ENCODE measurements at regions not wholly inside any gene's neighbourhood (a gene's known extent, or its start where the extent isn't known, plus 50 kb on each side); places are given as distances from the start of the nearest gene placed in this dataset.
"Not testable (repeated sequence)": the region's sequence is repeated elsewhere in the genome, so short reads cannot be mapped to it uniquely, and the experiment has no call there.

DNA sequence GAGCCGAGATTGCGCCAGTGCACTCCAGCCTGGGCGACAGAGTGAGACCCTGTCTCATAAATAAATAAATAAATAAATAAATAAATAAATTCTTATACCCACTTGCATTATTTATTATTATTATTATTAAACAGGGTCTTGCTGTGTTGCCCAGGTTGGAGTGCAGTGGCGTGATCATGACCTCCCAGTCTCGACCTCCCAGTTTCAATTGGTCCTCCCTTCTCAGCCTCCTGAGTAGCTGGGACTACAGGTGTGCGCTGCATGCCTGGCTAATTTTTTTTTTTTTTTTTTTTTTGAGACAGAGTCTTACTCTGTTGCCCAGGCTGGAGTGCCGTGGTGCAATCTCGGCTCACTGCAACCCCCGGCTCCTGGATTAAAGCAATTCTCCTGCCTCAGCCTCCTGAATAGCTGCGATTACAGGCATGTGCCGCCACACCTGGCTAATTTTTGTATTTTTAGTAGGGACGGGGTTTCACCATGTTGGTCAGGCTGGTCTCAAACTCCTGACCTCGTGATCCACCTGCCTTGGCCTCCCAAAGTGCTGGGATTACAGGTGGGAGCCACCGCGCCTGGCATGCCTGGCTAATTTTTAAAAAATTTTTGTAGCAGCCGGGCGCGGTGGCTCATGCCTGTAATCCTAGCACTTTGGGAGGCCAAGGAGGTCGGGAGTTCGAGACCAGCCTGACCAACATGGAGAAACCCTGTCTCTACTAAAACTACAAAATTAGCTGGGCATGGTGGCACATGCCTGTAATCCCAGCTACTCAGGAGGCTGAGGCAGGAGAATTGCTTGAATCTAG, 150.2 kb downstream of the SEC14L1 start:
- DNase-seq = not testable (repeated sequence)

DNA sequence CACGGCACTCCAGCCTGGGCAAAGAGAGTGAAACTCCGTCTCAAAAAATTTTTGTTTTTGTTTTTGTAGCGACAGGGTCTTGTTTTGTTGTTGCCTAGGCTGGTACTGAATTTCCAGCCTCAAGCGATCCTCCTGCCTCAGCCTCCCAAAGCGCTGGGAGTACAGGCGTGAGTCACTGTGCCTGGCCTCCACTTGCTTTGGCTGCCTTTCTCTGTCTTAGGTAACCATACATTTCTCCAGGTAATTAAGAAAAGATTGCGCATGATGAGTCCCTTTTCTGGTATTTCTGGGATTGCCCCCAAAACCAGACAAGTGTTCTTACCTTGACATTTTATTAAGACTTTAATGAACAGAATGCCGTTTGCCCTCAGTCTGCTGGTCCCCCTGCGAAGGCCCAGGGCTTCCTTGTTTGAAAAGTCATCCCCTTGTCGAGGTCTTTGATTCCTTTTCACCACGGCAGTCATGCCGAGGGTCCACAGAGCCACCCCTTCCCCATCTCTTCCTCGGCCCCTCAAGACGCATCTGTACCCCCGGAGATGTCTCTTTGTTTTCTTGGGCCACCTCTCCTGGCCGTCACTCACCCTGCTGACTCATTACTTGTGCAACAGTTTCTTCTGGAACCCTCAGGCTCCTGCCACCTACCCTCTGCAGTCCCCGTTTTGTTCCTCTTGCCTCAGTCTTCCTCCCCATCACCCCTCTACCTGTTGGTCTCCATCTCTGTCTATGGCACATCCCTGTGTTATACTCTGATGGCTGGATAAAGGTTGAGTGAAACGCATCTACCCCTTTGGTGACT, 151.0 kb downstream of the SEC14L1 start:
- no peak for DNase-seq

GRCh38 chr17:77294761-77295160, 154.0 kb downstream of the SEC14L1 start:
- no peak for DNase-seq

GRCh38 chr17:77295241-77295853, 154.6 kb downstream of the SEC14L1 start:
- no peak for DNase-seq

DNA sequence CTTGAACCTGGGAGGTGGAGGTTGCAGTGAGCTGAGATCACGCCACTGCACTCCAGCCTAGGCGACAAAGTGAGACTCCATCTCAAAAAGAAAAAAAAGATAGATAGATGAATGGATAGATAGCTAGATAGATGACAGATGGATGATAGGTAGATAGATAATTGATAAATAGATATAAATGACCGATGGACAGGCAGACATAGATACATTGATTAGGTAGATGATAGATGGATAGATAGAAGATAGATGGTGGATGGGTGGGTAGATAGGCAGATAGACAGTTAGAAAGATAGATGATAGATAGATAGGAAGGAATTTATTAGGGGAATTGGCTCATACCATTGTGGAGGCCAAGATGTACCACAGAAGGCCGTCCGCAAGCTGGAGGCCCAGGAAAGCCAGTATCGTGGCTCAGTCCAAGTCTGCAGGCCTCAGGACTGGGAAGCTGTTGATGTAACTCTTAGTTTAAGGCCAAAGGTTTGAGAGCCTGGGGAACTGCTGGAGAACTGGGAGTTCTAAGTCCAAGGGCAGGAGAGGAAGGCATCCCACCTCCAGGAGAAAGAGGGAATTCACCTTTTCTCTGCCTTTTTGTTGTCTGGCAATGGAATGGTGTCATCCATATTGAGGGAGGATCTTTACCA, 156.1 kb downstream of the SEC14L1 start:
- DNase-seq = no peak

DNA sequence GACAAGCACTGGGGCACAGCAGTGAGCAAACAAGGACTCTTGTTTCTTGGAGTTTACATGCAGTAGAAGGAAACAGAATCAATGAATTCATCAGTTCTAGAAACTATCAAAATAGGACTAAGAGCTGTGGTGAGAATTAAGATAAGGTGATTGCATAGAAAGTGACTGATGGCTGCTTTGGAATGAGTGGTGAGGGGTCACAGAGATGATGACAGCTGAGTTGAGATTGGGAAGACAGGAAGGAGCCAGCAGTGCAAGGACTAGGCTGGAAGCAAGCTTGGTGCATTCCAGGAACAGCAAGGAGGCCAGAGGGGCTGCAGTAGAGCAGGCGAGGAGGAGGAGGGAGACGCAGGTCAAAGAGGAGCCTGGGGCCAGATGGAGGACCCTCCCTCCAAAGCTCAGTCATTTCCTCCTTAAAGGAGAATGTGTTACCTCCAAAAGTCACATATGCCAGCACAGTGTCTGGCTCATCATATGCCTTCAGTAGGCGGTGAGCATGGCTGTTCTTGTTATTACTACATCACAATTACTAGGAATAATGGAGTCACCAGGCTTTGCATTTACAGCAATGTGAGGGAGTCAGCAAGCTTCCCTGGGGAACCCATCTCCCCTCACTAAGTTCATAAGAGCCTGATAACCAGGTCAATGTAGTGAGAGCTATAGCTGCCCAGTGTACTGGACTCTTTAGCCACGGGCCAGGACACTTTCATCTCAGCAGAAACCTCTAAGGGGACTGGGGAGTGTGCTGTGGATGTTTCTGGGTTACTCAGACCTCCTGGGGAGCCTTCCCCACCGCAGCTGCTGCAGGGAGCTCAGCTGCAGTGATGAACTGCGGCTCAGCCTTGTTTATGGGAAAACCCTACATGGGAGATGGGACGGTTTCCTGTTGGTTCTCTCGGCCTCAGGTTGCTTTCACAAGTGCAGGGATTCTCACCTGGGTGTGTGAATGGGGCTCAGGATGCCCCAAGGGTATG, 157.2 kb downstream of the SEC14L1 start:
- DNase-seq = no peak

GRCh38 chr17:77298811-77299210, 158.0 kb downstream of the SEC14L1 start:
- no peak for DNase-seq

- DNase-seq = no peak
Measured at GRCh38 chr17:77299256-77300015, 158.7 kb downstream of the SEC14L1 start.

GRCh38 chr17:77300016-77300686, 159.4 kb downstream of the SEC14L1 start:
- DNase-seq = no peak

- DNase-seq = no peak
Measured at GRCh38 chr17:77301694-77302266, 161.0 kb downstream of the SEC14L1 start.

- no peak for DNase-seq
Measured at GRCh38 chr17:77302682-77303081, 161.9 kb downstream of the SEC14L1 start.

- DNase-seq = no peak
Measured at GRCh38 chr17:77303620-77304019, 162.9 kb downstream of the SEC14L1 start.

DNA sequence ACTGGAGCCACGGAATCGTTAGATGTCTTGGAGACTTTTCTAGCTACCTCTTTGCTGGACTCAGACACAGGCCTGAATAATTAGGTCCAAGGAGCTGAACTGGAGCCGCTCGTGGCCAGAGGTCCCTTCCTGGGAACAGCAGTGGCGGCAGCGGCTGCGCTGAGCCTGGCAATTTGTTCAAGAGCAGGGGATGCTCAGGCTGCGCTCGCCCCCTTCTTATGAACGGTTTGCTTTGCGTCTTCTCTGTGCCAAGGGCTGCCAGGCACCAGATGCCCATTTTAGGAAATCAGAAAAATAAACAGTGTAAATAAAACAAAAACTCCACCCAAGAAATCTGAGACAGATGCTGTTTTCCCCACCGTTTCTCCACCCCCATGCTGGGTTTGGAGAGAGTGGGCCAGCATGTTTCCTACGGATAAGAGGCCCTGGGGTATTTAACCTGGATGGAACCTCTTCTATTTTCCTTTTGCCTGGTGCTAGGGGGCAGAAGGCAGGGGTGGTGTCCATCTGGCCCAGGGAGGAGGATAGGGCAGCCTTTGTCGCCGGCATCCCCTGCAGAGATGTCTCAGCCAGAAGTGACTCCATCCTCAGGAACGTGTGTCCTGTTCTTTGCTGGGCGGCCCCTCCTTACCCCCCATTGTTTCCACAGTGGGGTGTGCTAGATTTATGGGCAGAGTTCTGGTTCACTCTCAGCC, 163.4 kb downstream of the SEC14L1 start:
- no peak for DNase-seq

DNA sequence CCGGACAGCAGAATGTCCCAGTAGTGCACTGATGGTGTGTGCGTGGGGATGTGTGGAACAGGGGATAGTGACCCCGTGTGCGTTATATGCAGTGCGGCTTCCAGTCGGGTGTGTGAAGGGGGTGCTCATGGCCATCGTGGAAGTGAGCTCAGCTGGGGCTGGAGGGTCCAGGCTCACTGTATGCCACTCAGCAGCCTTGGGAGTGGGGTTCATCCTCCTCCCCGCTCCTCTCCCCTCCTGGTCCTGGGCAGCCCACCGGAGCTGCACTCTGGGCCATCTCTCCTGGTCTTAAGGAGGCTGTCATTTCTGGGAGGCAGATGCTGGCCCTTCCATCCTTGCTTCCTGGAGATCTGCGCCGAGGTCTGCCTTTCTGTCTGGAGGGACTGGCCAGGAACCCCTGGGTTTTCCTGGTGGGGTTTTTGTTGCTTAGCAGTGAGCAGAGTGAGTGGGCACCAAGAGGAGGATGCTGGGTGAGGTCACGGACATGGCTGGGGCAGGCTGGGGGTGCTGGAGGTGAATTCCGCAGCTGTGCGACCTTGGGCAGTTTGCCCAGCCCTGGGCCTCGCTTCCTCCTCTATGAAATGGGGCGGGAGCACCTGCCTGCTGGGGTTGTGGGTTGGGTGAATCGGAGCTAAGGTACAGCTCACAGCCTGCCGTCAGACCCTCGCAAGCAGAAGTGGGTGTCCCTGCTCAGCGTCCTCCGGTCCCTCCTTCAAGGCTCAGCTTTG, 164.1 kb downstream of the SEC14L1 start:
- no peak for DNase-seq

DNA sequence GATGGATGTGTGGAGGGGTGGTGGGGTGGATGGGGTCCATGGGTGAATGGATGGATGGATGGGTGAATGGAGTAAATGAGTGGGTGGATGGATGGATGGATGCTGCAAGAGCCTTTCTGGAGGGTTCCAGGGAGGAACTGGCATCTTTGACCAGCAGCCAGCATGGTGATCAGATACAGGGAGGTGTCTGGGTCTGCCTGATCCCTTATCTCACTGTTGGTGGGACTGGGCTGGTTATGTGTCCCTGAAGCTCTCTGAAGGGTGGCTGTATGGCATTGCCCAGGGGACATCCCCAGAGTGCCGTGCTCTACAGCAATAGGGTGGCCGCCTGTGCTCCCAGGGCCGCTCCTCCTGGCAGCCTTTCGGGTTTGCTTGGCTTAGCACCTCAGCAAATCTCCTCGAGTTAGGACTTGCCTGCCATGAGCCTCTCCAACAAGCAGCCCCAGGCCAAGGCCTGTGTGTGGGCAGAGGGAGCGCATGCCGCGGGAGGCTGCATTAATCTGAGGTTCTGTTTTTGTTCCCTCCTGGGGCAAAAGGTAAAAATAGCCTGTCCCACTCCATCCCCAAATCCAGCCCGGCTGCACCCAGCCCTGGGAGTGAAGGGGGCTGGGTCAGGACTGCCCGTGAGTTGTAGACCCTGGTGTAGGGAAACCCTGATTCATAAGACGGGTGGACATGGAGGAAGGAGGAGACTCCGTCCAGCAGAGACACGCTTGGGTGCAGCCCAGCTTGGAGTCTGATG, 165.4 kb downstream of the SEC14L1 start:
- DNase-seq = no peak

DNA sequence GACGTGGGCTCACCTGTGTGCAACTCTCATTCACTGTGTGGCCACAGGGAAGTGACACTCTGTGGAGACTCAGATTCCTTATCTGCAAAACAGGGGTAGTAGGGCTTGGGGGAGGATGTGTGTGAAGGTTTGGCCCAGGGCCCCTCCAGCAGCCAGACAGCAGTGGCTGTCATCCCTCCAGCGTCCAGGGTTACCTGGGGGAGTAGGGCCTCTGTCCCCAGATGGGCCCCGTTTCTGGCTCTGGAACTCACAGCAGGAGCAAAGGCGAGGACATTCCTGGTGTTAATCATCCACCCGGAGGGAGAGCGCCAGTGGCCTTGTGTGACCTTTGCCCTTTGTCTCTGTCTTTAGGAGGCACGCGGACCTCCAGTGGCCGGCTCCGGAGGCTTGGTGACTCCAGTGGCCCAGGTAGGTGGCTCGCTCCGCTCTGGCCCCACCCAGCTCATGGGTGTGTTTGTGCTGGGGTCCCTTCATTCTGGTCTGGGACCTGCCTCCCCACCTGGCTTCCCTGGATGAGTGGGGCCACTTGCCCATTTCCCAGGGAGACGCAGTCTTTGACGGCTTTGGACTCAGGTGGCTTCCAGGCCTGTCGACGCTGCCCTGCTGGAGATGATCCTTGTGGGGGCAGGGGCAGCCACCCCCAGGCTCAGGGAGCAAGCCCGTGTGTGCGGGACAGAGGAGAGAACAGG, 166.2 kb downstream of the SEC14L1 start:
- no peak for DNase-seq

DNA sequence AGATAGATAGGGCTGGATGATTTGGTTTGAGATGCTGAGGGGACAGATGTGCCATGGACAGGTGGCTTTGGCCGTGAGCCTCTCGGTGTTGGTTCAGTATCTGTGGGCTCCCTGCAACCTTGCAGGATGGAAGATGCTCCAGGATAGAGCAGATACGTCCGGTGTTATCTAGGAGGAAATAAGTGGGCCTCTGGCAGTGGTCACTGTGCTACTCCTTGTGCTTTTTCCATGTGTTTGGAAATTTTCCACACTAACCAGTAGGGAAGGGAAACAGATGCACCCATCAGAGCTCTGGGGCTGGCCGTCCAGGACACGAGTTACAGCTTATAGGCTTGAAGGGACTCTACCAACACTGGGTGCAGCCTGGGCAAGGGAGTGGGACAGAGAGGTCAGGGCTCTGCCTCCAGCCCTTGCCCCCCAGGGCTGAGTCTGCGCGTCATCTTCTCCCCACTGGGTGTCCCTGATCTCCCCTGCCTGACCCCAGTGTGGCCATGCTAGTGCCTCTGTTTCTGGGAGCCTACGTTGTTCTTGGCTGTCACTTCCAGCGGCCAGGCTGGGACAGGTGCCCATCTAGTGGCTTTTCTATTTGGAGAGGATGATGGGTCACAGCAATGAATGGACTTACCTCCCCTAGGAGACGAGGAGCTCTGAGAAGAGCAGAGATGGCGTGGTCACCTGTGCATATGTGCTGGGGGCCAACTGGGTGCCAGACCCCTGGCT, 166.9 kb downstream of the SEC14L1 start:
- no peak for DNase-seq

All from 8988T (cell line).